Epidermal melanocyte (primary cell): ENCODE measurements at regions not wholly inside any gene's neighbourhood (a gene's known extent, or its start where the extent isn't known, plus 50 kb on each side); places are given as distances from the start of the nearest gene placed in this dataset.
"Not testable (repeated sequence)": the region's sequence is repeated elsewhere in the genome, so short reads cannot be mapped to it uniquely, and the experiment has no call there.

Experiments used
- DNase-seq: peaks from one replicate; pipeline ENCODE4 v3.0.0; 2011; ENCODE audit warnings: low spot score; ENCODE audit not compliant: insufficient read length

DNA sequence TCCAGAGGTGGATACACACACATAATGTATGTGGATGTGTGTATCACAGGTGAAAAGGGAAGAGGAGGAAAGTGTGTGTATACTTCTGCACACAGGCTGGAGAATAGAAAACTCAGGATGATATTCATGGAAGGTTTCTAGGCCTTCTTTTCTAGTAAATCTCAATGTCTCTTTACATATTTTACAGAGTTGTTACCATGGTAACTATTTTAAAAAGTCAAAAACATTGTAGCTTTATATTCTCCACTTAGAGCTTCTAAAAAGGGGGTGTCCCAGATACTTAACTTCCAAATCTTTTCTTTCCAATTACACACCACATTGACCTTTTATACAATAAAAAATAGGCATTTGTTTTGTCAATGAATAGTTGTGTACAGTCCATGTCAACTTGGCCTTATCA lies 604.8 kb upstream of the LCORL start:
- no peak for DNase-seq

DNA sequence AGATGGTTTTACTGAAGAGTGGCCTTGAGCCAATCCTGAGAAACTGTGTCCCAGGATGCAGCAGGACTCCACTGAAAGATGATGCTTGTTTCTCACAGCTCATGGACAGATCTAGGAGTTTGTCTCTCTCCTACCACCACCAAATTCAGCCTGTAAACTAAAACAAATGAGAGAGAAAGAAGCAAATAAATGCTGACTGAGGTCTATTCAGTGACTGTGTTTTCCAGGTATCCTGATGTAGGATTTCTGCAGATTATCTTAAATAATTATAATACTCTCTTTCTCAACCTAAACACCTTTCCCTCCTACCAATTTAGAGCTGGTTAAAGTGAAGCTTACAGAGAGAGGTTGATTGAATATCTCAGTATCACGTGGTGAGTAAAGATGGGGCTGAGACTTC lies 599.6 kb upstream of the LCORL start:
- DNase-seq, result no peak

- DNase-seq, result no peak
Observed at GRCh38 chr4:18616720-18617119, 595.2 kb upstream of the LCORL start.

DNA sequence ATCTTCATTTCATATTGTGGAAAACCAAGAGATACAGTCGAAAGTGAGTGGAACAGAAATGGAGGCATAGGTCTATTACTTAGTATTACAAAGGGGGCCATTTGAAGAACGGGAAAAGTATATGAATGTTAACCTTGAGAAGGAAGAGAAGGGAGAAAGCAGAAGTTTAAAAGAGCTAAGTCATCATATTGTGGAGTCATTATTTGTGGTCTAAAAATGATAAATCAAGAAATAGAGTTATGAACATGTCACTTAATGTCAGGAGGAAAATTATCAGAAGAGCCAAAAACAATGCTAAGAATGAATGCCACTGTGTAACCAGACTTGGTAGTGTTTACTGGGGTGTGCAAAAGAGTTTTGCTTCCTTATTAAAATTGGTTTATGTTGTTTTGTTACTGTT lies 589.5 kb upstream of the LCORL start:
- DNase-seq, result no peak

DNA sequence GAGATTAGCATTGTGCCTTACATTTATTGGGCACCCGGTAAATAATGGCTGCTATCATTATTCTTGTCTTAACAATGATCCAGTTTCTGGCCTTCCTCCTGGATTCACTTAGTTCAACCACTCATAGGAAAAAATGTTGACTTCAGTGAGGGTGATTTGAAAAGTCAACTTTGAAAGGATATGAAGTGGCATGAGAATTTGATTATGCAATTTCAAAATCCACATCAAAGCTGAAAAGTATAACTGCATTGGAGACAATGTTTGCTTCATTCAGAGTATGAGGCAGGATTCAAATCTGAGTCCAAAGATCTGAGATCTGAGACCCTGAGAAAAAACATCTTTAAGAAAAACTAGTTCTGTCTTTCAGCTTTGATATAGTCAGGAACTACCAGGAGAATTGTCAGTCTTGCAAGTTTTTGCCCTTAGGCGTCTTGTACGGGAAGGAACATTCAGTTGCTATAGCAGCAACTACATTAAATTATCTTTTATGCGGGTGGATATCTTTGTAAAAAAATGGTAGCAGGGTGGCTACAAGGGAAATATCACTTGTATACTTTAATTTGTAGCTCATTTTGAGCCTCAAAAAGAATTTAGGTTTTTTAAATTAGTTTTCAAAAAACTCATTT lies 587.5 kb upstream of the LCORL start:
- no peak for DNase-seq

GRCh38 chr4:18602610-18603009 lies 581.1 kb upstream of the LCORL start:
- not testable (repeated sequence) for DNase-seq

GRCh38 chr4:18593297-18594002 lies 571.9 kb upstream of the LCORL start:
- DNase-seq, result peak; percentile 79

DNA sequence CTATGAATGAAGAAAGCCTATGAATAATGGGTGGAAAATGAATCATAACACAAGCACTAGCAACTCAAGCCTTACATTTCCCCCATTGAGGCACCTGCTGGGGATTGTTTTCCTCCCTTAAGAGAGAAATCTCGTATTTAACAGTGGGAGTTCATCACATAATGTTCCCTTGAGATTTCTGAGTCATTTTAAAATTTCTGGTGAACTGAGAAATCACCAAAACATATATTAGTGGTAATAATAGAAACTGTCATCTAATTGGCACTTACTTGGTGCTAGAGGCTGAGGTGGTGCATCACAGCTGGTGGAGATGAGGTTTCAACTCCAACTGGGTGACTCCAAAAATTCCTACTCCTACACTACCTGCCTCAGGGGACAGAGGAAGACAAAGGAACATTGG lies 561.3 kb upstream of the LCORL start:
- DNase-seq, result no peak

- DNase-seq, result no peak
Observed at GRCh38 chr4:18578307-18578706, 556.8 kb upstream of the LCORL start.

DNA sequence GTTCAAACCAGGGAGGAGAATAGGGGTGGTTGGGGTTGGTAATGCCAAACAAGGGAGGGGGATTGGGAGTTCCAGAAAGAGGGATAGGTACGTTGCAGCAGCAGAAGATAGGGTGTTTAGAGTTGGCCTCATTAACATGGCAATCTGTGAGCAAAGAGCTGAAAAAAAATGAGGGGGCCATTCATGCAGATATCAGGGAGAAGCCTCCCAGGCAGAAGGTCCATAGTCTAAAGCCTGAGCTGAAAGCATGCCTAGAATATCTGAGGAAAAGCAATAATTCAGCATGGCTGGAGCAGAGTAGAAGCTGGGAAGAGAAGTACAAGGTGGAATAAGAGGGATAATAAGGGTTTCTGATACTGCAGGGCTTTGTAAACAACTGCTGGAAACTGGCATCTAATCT lies 550.9 kb upstream of the LCORL start:
- DNase-seq, result no peak

- no peak for DNase-seq
Observed at GRCh38 chr4:18571301-18571761, 549.8 kb upstream of the LCORL start.

GRCh38 chr4:18570370-18570769 lies 548.8 kb upstream of the LCORL start:
- DNase-seq, result no peak

- DNase-seq, result no peak
Observed at GRCh38 chr4:18568600-18568999, 547.0 kb upstream of the LCORL start.

DNA sequence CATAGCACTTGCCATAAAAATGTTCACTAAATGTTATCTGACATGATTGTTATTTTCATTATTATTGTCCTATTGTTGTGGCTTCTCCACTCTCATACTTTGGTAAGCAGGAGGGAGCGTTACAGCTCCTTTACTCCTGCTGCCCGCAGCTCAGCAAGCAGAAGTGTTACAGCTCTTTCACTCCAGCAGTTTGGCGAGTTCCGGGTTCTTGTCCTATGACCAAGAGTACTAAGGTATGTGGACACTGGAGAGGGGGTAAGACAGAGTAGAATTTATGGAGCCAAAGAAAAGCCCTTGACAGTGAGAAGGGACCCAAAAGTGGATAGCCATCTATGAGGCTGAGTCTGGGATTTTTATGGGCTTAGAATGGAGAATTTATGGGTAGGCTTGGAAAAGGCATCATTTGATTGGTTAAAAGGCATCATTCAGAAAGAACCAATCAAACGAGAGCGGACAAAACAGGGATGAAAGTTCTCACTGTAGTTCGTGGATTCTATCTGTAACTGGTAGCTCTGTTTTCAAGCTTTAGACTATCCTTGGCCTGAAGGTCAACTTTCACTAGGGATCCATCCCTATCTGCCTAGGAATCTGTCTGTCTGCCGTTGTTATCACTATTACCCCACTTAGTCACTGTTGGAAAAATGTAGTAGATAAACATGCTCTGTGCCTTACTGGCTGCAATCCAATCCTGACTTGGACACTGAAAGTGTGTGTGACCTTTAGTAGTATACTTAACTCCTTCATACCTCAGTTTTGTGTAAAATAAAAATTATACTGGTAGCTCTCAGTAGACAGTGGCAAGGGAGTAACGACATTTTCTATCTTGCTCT lies 545.6 kb upstream of the LCORL start:
- DNase-seq, result no peak

DNA sequence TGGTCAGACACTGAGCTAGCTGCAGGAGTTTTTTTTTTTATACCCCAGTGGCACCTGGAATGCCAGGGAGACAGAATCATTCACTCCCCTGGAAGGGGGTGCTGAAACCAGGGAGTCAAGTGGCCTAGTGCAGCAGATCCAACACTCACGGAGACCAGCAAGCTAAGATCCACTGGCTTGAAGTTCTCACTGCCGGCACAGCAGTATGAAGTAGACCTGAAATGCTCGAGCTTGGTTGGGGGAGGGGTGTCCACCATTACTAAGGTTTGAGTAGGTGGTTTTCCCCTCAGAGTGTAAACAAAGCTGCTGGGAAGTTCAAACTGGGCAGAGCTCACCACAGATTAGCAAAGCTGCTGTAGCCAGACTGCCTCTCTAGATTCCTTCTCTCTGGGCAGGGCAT lies 537.9 kb upstream of the LCORL start:
- DNase-seq, result no peak

DNA sequence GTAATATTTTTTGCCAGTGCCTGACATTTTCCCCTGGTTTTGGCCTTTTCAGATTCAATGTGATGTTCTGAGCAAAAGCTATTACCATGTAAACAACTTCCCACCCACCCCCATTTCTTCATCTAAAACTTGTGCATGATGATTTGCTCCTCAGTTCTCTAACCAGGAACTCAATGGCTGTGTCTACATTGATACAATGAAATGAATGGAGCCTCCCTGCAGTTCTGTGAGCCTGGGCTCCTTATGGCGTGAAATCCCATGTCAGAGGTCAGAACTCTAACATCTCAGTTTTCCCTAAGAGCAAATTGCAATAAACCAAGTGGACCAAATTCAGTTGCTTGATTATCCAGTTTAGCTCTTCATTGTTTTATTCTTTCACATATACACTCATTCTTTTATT lies 534.8 kb upstream of the LCORL start:
- DNase-seq, result no peak

DNA sequence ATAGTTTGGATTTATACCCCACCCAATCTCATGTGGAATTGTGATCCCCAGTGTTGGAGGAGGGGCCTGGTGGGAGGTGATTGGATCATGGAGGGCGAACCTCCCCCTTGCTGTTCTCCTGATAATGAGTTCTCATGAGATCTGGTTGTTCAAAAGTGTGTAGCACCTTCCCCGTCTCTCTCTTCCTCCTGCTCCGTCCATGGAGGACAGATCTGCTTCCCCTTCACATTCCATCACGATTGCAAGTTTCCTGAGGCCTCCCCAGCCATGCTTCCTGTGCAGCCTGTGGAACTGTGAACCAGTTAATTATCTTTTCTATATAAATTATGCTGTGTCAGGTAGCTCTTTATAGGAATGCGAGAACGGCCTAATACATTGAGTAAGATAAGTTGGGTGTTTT lies 518.8 kb upstream of the LCORL start:
- no peak for DNase-seq

GRCh38 chr4:18538121-18538520 lies 516.6 kb upstream of the LCORL start:
- no peak for DNase-seq

GRCh38 chr4:18536428-18536827 lies 514.9 kb upstream of the LCORL start:
- no peak for DNase-seq

DNA sequence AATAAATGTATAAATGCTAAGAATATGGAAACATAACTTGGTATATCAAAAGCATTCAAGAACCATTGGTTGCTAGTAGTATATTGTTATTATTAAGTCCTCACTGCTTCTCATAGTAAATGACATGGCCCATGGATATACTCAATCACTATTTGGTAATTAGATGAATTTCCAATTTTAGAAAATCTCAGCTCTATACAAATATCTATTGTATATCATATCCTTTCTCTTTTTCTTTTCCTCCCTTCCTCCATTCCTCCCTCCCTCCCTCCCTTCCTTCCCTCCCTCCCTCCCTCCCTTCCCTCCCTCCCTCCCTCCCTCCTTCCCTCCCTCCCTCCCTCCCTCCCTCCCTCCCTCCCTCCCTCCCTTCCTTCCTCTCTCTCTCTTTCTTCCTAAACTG lies 514.4 kb upstream of the LCORL start:
- DNase-seq, result no peak

GRCh38 chr4:18533262-18533775 lies 511.8 kb upstream of the LCORL start:
- DNase-seq, result no peak

GRCh38 chr4:18531731-18532130 lies 510.2 kb upstream of the LCORL start:
- no peak for DNase-seq
